Muscle of leg (tissue), 3 donors: ENCODE measurements at regions not wholly inside any gene's neighbourhood (a gene's known extent, or its start where the extent isn't known, plus 50 kb on each side); places are given as distances from the start of the nearest gene placed in this dataset.

Experiments used
- DNase-seq: peaks from one replicate; pipeline ENCODE4 v3.0.0; 2013
- H3K27ac ChIP-seq: one replicate; pipeline ENCODE4 v1.5.1; 2013; ENCODE audit warnings: mild to moderate bottlenecking, low read length, control low read depth
- H3K27me3 ChIP-seq: one replicate; pipeline ENCODE4 v1.6.1; 2013; ENCODE audit warnings: low read length; ENCODE audit not compliant: control insufficient read depth, insufficient read depth
- H3K36me3 ChIP-seq: one replicate; pipeline ENCODE4 v1.6.1; 2013; ENCODE audit warnings: low read length; ENCODE audit not compliant: control insufficient read depth, insufficient read depth
- H3K4me1 ChIP-seq: one replicate; pipeline ENCODE4 v1.6.1; 2013; ENCODE audit warnings: low read length; ENCODE audit not compliant: control insufficient read depth, insufficient read depth
- H3K4me3 ChIP-seq: one replicate; pipeline ENCODE4 v1.5.1; 2013; ENCODE audit warnings: low read length, control low read depth
- H3K9me3 ChIP-seq: replicated peaks from 2 replicates; pipeline ENCODE4 v1.6.1; 2013; ENCODE audit warnings: low read depth, low read length; ENCODE audit not compliant: control insufficient read depth
- WGBS: methylation state at CpG from one replicate; pipeline ENCODE4 v1.1.5; 2013; ENCODE audit warnings: missing lambda C conversion rate; ENCODE audit not compliant: insufficient coverage; 5-methylcytosine and 5-hydroxymethylcytosine counted together

DNA sequence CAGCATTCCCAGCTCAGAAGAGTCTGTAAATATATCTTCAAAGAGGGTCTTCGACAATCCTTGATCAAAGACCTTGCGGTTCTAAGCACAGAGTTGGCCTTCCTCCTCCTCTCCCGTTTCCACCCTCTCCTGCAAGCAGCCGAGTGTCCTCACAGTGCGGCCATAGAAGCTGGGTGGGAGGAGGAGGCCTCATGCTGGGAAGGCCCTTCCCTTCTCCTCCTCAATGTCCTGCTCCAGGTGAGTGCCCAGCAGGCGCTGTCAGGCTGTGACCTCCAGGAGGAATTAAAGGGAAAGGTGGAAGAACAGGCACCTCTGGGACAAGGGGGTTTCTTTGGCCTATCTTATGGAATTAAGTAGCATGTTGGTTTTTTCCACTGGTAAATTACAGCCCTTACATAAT lies 674.2 kb upstream of the ARGLU1 start:
- H3K4me3 ChIP-seq, result no peak overlapping the region
- no peaks in the 10 kb centered on the region for H3K9me3 ChIP-seq
- no peak for DNase-seq
- no peaks in the 10 kb centered on the region for H3K36me3 ChIP-seq
- no CpG with 5 or more reads among the region's 6 CpGs for WGBS
- H3K27me3 ChIP-seq, result no peaks in the 10 kb centered on the region
- H3K4me1 ChIP-seq, result no peaks in the 10 kb centered on the region
- no peak overlapping the region for H3K27ac ChIP-seq

- H3K4me3 ChIP-seq, result no peak overlapping the region
- H3K36me3 ChIP-seq, result no peaks in the 10 kb centered on the region
- no peaks in the 10 kb centered on the region for H3K9me3 ChIP-seq
- no peak overlapping the region for H3K27ac ChIP-seq
- H3K27me3 ChIP-seq, result no peaks in the 10 kb centered on the region
- DNase-seq, result no peak
- 79% methylated on average over 4 of the region's 7 CpGs for WGBS
- H3K4me1 ChIP-seq, result no peaks in the 10 kb centered on the region
Measured at GRCh38 chr13:107241381-107241780, 673.4 kb upstream of the ARGLU1 start.

DNA sequence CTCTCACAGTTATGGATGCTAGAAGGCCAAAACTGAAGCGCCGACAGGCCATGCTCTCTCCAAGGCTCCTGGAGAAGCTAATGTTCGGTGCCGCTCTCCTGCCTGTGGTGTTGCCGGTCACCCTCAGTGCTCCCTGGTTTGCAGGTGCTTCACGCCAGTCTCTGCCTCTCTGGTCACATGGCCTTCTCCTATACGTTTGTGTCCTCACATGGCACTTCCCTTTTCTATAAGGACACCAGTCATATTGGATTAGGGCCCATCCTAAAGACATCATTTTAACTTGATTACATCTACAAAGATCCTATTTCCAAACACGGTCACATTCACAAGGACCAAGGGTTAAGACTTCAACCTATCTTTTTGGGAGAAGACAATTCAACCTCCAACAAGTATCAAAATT lies 671.3 kb upstream of the ARGLU1 start:
- DNase-seq, result no peak
- no peaks in the 10 kb centered on the region for H3K4me1 ChIP-seq
- no peak overlapping the region for H3K27ac ChIP-seq
- peaks cover 2% of the 10 kb centered on the region for H3K27me3 ChIP-seq
- no peaks in the 10 kb centered on the region for H3K9me3 ChIP-seq
- H3K4me3 ChIP-seq, result no peak overlapping the region
- H3K36me3 ChIP-seq, result no peaks in the 10 kb centered on the region
- WGBS, result 74% methylated on average over 7 of the region's 8 CpGs

GRCh38 chr13:107238262-107238981 lies 670.5 kb upstream of the ARGLU1 start:
- Histone ChIP-seq H3K36me3 (no peaks in the 10 kb centered on the region), H3K4me1 (no peaks in the 10 kb centered on the region), H3K27me3 (peaks cover 2% of the 10 kb centered on the region), H3K4me3 (no peak overlapping the region), H3K9me3 (no peaks in the 10 kb centered on the region), H3K27ac (no peak overlapping the region)
- DNase-seq, result peak; percentile 55
- 64% methylated on average over 4 of the region's 6 CpGs for WGBS

DNA sequence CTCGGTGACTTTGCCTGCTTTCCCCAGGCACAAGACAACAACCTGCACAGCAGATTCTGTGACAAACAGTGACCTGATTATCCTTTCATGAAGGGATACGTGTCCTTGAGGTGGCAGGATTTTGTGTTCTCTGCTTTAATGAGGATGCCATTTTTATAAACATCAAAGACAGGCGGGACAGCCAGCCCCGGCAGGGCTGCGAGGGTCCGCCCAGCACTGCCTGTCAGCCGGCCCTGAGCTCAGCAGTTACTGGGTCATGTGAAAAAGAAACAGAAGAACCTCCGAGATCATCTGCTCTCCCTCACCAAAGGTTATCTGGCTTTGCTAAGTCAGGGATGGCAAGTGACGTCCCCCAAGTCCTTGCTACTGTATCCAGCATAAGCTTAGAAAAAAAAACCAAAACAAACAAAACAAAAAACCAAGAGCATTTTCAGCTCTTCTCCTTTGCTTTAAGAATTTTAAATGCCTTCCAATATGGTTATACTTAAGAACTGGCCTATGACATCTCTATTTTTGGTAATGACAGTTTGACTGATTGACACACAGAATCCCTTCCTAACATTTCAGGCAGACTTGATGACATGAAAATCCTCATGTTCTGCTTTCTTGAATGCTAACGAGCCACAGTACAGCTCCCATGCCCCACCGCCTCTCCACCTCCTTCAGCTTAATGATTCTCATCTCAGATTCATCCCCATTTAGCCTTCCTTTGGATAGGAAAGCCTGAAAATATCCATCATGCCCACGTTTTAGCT lies 666.6 kb upstream of the ARGLU1 start:
- Histone ChIP-seq H3K4me3 (no peak overlapping the region), H3K27me3 (peaks cover 2% of the 10 kb centered on the region), H3K27ac (no peak overlapping the region), H3K9me3 (no peaks in the 10 kb centered on the region), H3K4me1 (no peaks in the 10 kb centered on the region), H3K36me3 (no peaks in the 10 kb centered on the region)
- 41% methylated on average over 9 of the region's 12 CpGs for WGBS
- no peak for DNase-seq

DNA sequence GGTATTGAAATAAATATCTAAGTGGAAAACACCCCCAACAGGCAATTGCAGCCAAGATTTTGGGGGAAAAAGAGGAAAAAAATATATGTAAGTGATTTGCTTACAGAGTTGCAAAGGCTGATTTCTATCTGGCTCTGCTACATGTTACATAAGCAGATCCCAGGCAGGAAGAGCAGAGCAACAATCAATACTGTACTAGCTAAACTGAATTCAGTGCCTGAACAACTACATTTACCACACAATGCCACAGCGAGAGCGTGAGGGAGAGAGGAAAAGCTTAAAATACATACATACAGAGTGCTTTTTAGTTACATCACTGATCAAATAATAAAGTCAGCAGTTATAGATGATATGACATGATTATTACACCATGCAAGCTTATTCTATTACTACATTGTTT lies 665.6 kb upstream of the ARGLU1 start:
- Histone ChIP-seq H3K36me3 (no peaks in the 10 kb centered on the region), H3K4me3 (no peak overlapping the region), H3K27ac (no peak overlapping the region), H3K27me3 (peaks cover 2% of the 10 kb centered on the region), H3K9me3 (no peaks in the 10 kb centered on the region), H3K4me1 (no peaks in the 10 kb centered on the region)
- no peak for DNase-seq
- WGBS, result no CpG with 5 or more reads among the region's 2 CpGs

- Histone ChIP-seq H3K4me3 (no peak overlapping the region), H3K27me3 (peaks cover 2% of the 10 kb centered on the region), H3K9me3 (no peaks in the 10 kb centered on the region), H3K4me1 (no peaks in the 10 kb centered on the region), H3K27ac (no peak overlapping the region), H3K36me3 (no peaks in the 10 kb centered on the region)
- no peak for DNase-seq
- 84% methylated on average over 5 of the region's 7 CpGs for WGBS
Measured at GRCh38 chr13:107231944-107232343, 664.0 kb upstream of the ARGLU1 start.

GRCh38 chr13:107223867-107224266 lies 655.9 kb upstream of the ARGLU1 start:
- Histone ChIP-seq H3K27ac (no peak overlapping the region), H3K27me3 (no peaks in the 10 kb centered on the region), H3K9me3 (no peaks in the 10 kb centered on the region), H3K4me3 (no peak overlapping the region), H3K36me3 (no peaks in the 10 kb centered on the region), H3K4me1 (no peaks in the 10 kb centered on the region)
- DNase-seq, result no peak

GRCh38 chr13:107222597-107222996 lies 654.7 kb upstream of the ARGLU1 start:
- DNase-seq, result no peak
- H3K9me3 ChIP-seq, result no peaks in the 10 kb centered on the region
- no peak overlapping the region for H3K4me3 ChIP-seq
- H3K36me3 ChIP-seq, result no peaks in the 10 kb centered on the region
- no peaks in the 10 kb centered on the region for H3K27me3 ChIP-seq
- no peak overlapping the region for H3K27ac ChIP-seq
- no CpG with 5 or more reads among the region's 3 CpGs for WGBS
- H3K4me1 ChIP-seq, result no peaks in the 10 kb centered on the region

- no peaks in the 10 kb centered on the region for H3K36me3 ChIP-seq
- no CpG with 5 or more reads among the region's 2 CpGs for WGBS
- peaks cover 4% of the 10 kb centered on the region for H3K4me1 ChIP-seq
- no peak for DNase-seq
- no peaks in the 10 kb centered on the region for H3K9me3 ChIP-seq
- no peaks in the 10 kb centered on the region for H3K27me3 ChIP-seq
- H3K27ac ChIP-seq, result no peak overlapping the region
- H3K4me3 ChIP-seq, result no peak overlapping the region
Measured at GRCh38 chr13:107220245-107220644, 652.3 kb upstream of the ARGLU1 start.
